PC-3 (cell line): ENCODE measurements at regions not wholly inside any gene's neighbourhood (a gene's known extent, or its start where the extent isn't known, plus 50 kb on each side); places are given as distances from the start of the nearest gene placed in this dataset.
A peak's percentile ranks its signal among the peaks of the same experiment; 100 is the strongest.

Experiments used
- ATAC-seq: fragments of 200-7000 bp; cut with Tn5 transposase; 2 replicates; pipeline ENCODE4 v1.9.1; 2020; ENCODE audit warnings: mild to moderate bottlenecking, moderate library complexity
- BruUV-seq: library from RNA; stranded (reverse); fragments of 400-500 nt; replicated peaks from 2 replicates; lab custom pipeline; 2021; lab: Mats Ljungman, UMichigan
- CTCF ChIA-PET: fragments of 300-600 bp; sonication (Branson Sonifier 250); formaldehyde crosslinking; loops from one replicate; lab custom pipeline; 2022; ENCODE audit warnings: antibody characterized with exemption; lab: Charles Lee
- POLR2A ChIA-PET: fragments of 300-600 bp; sonication (Branson Sonifier 250); formaldehyde crosslinking; loops from one replicate; lab custom pipeline; 2022; ENCODE audit warnings: antibody characterized with exemption; ENCODE audit not compliant: unreplicated experiment; lab: Charles Lee
- DNase-seq: peaks from one replicate; pipeline ENCODE4 v3.0.0-alpha.2; 2015
- H2AFZ ChIP-seq: fragments of 300-600 bp; sonication (generic); 2 replicates; pipeline ENCODE4 v1.6.0; 2016; ENCODE audit warnings: antibody characterized with exemption, low read length
- H3F3A ChIP-seq: fragments of 300-600 bp; sonication (generic); one replicate; pipeline ENCODE4 v1.6.0; 2017; ENCODE audit warnings: antibody characterized with exemption, low read length, control low read depth, mild to moderate bottlenecking; ENCODE audit not compliant: unreplicated experiment
- H3K27ac ChIP-seq: fragments of 300-600 bp; sonication (generic); 2 replicates; pipeline ENCODE4 v1.5.1; 2016; ENCODE audit warnings: mild to moderate bottlenecking, low read length
- H3K27me3 ChIP-seq: fragments of 300-600 bp; sonication (generic); 2 replicates; pipeline ENCODE4 v1.6.1; 2016; ENCODE audit warnings: low read length, mixed read lengths
- H3K36me3 ChIP-seq: fragments of 300-600 bp; sonication (generic); 2 replicates; pipeline ENCODE4 v1.6.1; 2016; ENCODE audit warnings: low read depth, mixed run types, low read length, mixed read lengths
- H3K4me1 ChIP-seq: fragments of 300-600 bp; sonication (generic); 2 replicates; pipeline ENCODE4 v1.5.1; 2016; ENCODE audit warnings: low read length; ENCODE audit not compliant: insufficient read depth
- H3K4me2 ChIP-seq: fragments of 300-600 bp; sonication (generic); 2 replicates; pipeline ENCODE4 v1.6.0; 2016; ENCODE audit warnings: low read length
- H3K4me3 ChIP-seq: fragments of 300-600 bp; sonication (generic); 2 replicates; pipeline ENCODE4 v1.5.1; 2016; ENCODE audit warnings: mild to moderate bottlenecking, low read length, mixed read lengths
- H3K79me2 ChIP-seq: fragments of 300-600 bp; sonication (generic); 2 replicates; pipeline ENCODE4 v1.6.1; 2017; ENCODE audit warnings: low read length, mixed read lengths
- H3K9ac ChIP-seq: fragments of 300-600 bp; sonication (generic); 2 replicates; pipeline ENCODE4 v1.6.0; 2016; ENCODE audit warnings: mild to moderate bottlenecking, low read length
- H3K9me2 ChIP-seq: fragments of 300-600 bp; sonication (generic); replicated peaks from 2 replicates; pipeline ENCODE4 v1.6.1; 2016; ENCODE audit warnings: mixed run types, low read length, mixed read lengths
- H3K9me3 ChIP-seq: fragments of 300-600 bp; sonication (generic); 2 replicates; pipeline ENCODE4 v1.6.1; 2016; ENCODE audit warnings: low read length, mixed read lengths
- H4K20me1 ChIP-seq: fragments of 300-600 bp; sonication (generic); 2 replicates; pipeline ENCODE4 v1.6.1; 2016; ENCODE audit warnings: low read length, mixed read lengths
- CTCF ChIP-seq: fragments of 300-600 bp; sonication (generic); conservative IDR thresholded peaks from 2 replicates; pipeline ENCODE4 v1.5.1; 2017; ENCODE audit warnings: antibody characterized with exemption, low read depth, mild to moderate bottlenecking, low read length
- EZH2 ChIP-seq: fragments of 300-600 bp; sonication (generic); IDR thresholded peaks from one replicate; pipeline ENCODE4 v1.6.1; 2017; ENCODE audit warnings: antibody characterized with exemption, mild to moderate bottlenecking, low read length; ENCODE audit not compliant: unreplicated experiment
- EZH2phosphoT487 ChIP-seq: fragments of 300-600 bp; sonication (generic); IDR thresholded peaks from 2 replicates; pipeline ENCODE4 v1.6.1; 2018; ENCODE audit warnings: mild to moderate bottlenecking, antibody characterized with exemption, low read length, borderline replicate concordance
- intact Hi-C: fragments of 100-400 bp; cut with micrococcal nuclease; formaldehyde crosslinking; loops from 2 replicates; pipeline ENCODE4 v1.9.0; 2023

DNA sequence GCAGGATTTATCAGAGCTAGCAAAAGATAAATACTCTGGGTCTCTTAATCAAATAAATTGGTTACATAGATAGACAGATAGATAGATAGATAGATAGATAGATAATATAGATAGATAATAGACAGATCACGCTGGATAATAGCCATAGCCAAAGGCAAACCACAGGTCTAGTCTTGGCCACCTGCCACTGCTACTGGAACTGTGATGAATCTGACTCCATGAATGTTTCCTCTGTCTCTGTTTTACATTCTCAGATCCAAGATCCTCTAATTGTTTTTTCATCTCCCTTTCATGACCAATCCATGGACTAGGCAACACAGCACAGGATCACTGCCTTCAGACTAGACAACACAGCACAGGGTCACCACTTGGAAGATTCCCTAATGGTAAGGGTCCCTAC, 444.7 kb upstream of the NFIA start:
- CTCF ChIA-PET, result no interaction called here
- H3F3A ChIP-seq, result no peaks in the 10 kb centered on the region
- peaks cover 12% of the 10 kb centered on the region for H3K4me1 ChIP-seq
- H3K79me2 ChIP-seq, result peaks cover 45% of the 10 kb centered on the region
- no peaks in the 10 kb centered on the region for H4K20me1 ChIP-seq
- 0 out of 2 replicates have a peak overlapping the region, but pooled peaks have one; percentile 32 for H3K4me3 ChIP-seq
- no peaks in the 10 kb centered on the region for H3K27me3 ChIP-seq
- H3K9ac ChIP-seq, result no peak overlapping the region
- no peaks in the 10 kb centered on the region for H3K9me3 ChIP-seq
- ATAC-seq (no peak), DNase-seq (peak; percentile 55)
- intact Hi-C loops, result no loop called here
- no peaks in the 10 kb centered on the region for H3K9me2 ChIP-seq
- H2AFZ ChIP-seq, result no peak overlapping the region
- H3K27ac ChIP-seq, result no peak overlapping the region
- peak overlapping the region; percentile 92 for H3K4me2 ChIP-seq
- BruUV-seq, result no TSS peak
- POLR2A ChIA-PET, result no interaction called here
- TF ChIP-seq CTCF (no peak), EZH2 (no peak), EZH2phosphoT487 (no peak)
- no peaks in the 10 kb centered on the region for H3K36me3 ChIP-seq

DNA sequence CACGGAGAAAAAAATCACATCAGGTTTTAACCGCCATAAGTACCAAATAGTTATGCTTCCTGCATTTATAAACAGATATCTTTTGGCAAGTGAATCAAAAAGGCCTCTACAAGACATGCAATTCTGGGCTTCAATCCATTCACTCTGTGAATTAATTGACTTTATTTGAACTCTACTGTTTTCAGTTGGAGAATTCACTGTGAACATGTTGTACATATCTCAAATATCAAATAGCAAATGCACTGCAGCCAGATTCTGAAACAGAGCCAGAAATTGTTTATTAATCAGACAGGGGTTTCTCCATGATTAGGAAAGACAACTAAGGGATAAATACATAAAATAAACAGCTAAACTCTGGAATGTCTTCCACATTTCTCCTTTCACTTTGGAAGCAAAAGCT, 445.4 kb upstream of the NFIA start:
- ATAC-seq (no peak), DNase-seq (no peak)
- TF ChIP-seq CTCF (no peak), EZH2 (no peak)
- peaks cover 45% of the 10 kb centered on the region for H3K79me2 ChIP-seq
- H3K27ac ChIP-seq, result no peak overlapping the region
- ChIA-PET POLR2A (no interaction called here), CTCF (no interaction called here)
- H3K36me3 ChIP-seq, result no peaks in the 10 kb centered on the region
- intact Hi-C loops, result no loop called here
- no peaks in the 10 kb centered on the region for H4K20me1 ChIP-seq
- no peak overlapping the region for H3K4me3 ChIP-seq
- 0 out of 2 replicates have a peak overlapping the region, but pooled peaks have one; percentile 92 for H3K4me2 ChIP-seq
- H3K27me3 ChIP-seq, result no peaks in the 10 kb centered on the region
- H3K4me1 ChIP-seq, result peaks cover 12% of the 10 kb centered on the region
- no peak overlapping the region for H3K9ac ChIP-seq
- no peaks in the 10 kb centered on the region for H3K9me2 ChIP-seq
- BruUV-seq, result no TSS peak
- no peaks in the 10 kb centered on the region for H3F3A ChIP-seq
- H2AFZ ChIP-seq, result no peak overlapping the region
- H3K9me3 ChIP-seq, result no peaks in the 10 kb centered on the region

DNA sequence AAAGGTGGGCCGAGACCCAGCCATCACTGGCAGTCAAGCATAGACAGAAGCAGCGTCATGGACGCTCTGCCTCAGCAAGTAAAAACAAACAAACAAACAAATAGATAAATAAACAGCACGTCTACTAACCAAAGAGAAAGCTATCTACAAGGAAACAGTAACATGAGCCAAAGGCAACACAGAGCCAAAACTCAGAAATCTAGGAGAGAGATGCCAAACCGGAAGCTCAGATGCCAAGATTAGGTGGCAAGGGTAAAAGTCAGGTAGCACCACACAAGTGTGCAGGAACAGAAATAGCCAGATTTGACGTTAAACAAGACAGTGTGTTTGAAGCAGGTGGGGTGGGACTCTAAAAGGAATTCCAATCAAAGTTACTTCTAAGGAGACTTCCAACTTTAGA, 448.3 kb upstream of the NFIA start:
- H3K36me3 ChIP-seq, result no peaks in the 10 kb centered on the region
- H3K79me2 ChIP-seq, result peaks cover 41% of the 10 kb centered on the region
- no peaks in the 10 kb centered on the region for H3F3A ChIP-seq
- peaks cover 12% of the 10 kb centered on the region for H3K4me1 ChIP-seq
- no peak overlapping the region for H3K4me3 ChIP-seq
- BruUV-seq, result no TSS peak
- H3K9ac ChIP-seq, result no peak overlapping the region
- no peaks in the 10 kb centered on the region for H3K9me3 ChIP-seq
- H3K4me2 ChIP-seq, result no peak overlapping the region
- no peak overlapping the region for H2AFZ ChIP-seq
- ATAC-seq (no peak), DNase-seq (no peak)
- H3K27me3 ChIP-seq, result no peaks in the 10 kb centered on the region
- CTCF ChIA-PET, result no interaction called here
- no peak for TF ChIP-seq EZH2phosphoT487
- no peak for TF ChIP-seq CTCF
- TF ChIP-seq EZH2, result no peak
- POLR2A ChIA-PET, result no interaction called here
- no peaks in the 10 kb centered on the region for H3K9me2 ChIP-seq
- no peaks in the 10 kb centered on the region for H4K20me1 ChIP-seq
- intact Hi-C loops, result no loop called here
- no peak overlapping the region for H3K27ac ChIP-seq
